T-helper 9 cell (primary cell): ENCODE measurements at regions not wholly inside any gene's neighbourhood (a gene's known extent, or its start where the extent isn't known, plus 50 kb on each side); places are given as distances from the start of the nearest gene placed in this dataset.

ENCODE experiments used
- DNase-seq: peaks from one replicate; pipeline ENCODE4 v3.0.0-alpha.2; 2020

GRCh38 chr16:11447272-11447671, 102.0 kb downstream of the RMI2 start:
- DNase-seq = no peak

- DNase-seq = no peak
Observed at GRCh38 chr16:11447836-11448235, 102.6 kb downstream of the RMI2 start.

GRCh38 chr16:11448796-11449416, 103.6 kb downstream of the RMI2 start:
- DNase-seq = no peak

- no peak for DNase-seq
Observed at GRCh38 chr16:11449716-11450115, 104.5 kb downstream of the RMI2 start.

GRCh38 chr16:11450136-11450535, 104.9 kb downstream of the RMI2 start:
- no peak for DNase-seq

- no peak for DNase-seq
Observed at GRCh38 chr16:11452298-11452697, 107.0 kb downstream of the RMI2 start.

GRCh38 chr16:11452746-11453389, 107.6 kb downstream of the RMI2 start:
- DNase-seq = no peak

- no peak for DNase-seq
Observed at GRCh38 chr16:11456741-11457140, 111.5 kb downstream of the RMI2 start.

GRCh38 chr16:11459722-11460121, 114.5 kb downstream of the RMI2 start:
- no peak for DNase-seq

- DNase-seq = no peak
Observed at GRCh38 chr16:11460820-11461594, 115.7 kb downstream of the RMI2 start.

- no peak for DNase-seq
Observed at GRCh38 chr16:11461595-11461990, 116.3 kb downstream of the RMI2 start.

- no peak for DNase-seq
Observed at GRCh38 chr16:11462036-11462435, 116.8 kb downstream of the RMI2 start.

GRCh38 chr16:11462861-11463260, 117.6 kb downstream of the RMI2 start:
- DNase-seq = no peak

GRCh38 chr16:11464241-11464640, 119.0 kb downstream of the RMI2 start:
- no peak for DNase-seq

- no peak for DNase-seq
Observed at GRCh38 chr16:11465675-11466074, 120.4 kb downstream of the RMI2 start.

GRCh38 chr16:11470676-11471415, 115.9 kb downstream of the LITAF start:
- no peak for DNase-seq

GRCh38 chr16:11471548-11471947, 115.2 kb downstream of the LITAF start:
- DNase-seq = no peak

GRCh38 chr16:11472410-11472809, 114.3 kb downstream of the LITAF start:
- no peak for DNase-seq

GRCh38 chr16:11472851-11473250, 113.9 kb downstream of the LITAF start:
- DNase-seq = no peak

GRCh38 chr16:11473728-11474127, 113.0 kb downstream of the LITAF start:
- no peak for DNase-seq

GRCh38 chr16:11474617-11475291, 112.0 kb downstream of the LITAF start:
- DNase-seq = no peak

- no peak for DNase-seq
Observed at GRCh38 chr16:11475896-11476630, 110.7 kb downstream of the LITAF start.
